ENCODE measurements at regions not wholly inside any gene's neighbourhood (a gene's known extent, or its start where the extent isn't known, plus 50 kb on each side); places are given as distances from the start of the nearest gene placed in this dataset.

- DNase-seq (no peak), ATAC-seq (no peak)
- Mint-ChIP-seq H3K27ac (no peak overlapping the region), H3K27me3 (peaks cover 0 to 22% (median 6%) of the 10 kb centered on the region in 5 donors), H3K9me3 (peaks cover 0 to 12% (median 0%) of the 10 kb centered on the region in 9 donors), H3K4me1 (no peaks in the 10 kb centered on the region), H3K36me3 (peaks cover 0 to 4% (median 0%) of the 10 kb centered on the region in 3 donors), H3K4me3 (no peak overlapping the region)
- POLR2A ChIA-PET = no interaction called here
These were observed 288.9 kb upstream of the CDH4 start for GRCh38 chr20:60963146-60963545.

GRCh38 chr20:60964911-60965310, 287.1 kb upstream of the CDH4 start:
- POLR2A ChIA-PET = no interaction called here
- DNase-seq (no peak), ATAC-seq (no peak)
- Mint-ChIP-seq H3K9me3 (peaks cover 0 to 12% (median 0%) of the 10 kb centered on the region in 9 donors), H3K4me1 (no peaks in the 10 kb centered on the region), H3K36me3 (peaks cover 0 to 4% (median 0%) of the 10 kb centered on the region in 3 donors), H3K27me3 (peaks cover 0 to 28% (median 7%) of the 10 kb centered on the region in 5 donors), H3K4me3 (no peak overlapping the region), H3K27ac (no peak overlapping the region)

- no peaks in the 10 kb centered on the region for H3K4me1 Mint-ChIP-seq
- no peak overlapping the region for H3K27ac Mint-ChIP-seq
- no peak for DNase-seq
- no peak for ATAC-seq
- peaks cover 0 to 4% (median 0%) of the 10 kb centered on the region in 3 donors for H3K36me3 Mint-ChIP-seq
- no peak overlapping the region for H3K4me3 Mint-ChIP-seq
- POLR2A ChIA-PET = no interaction called here
- peaks cover 0 to 24% (median 2%) of the 10 kb centered on the region in 5 donors for H3K27me3 Mint-ChIP-seq
- peaks cover 0 to 9% (median 0%) of the 10 kb centered on the region in 9 donors for H3K9me3 Mint-ChIP-seq
These were observed 286.0 kb upstream of the CDH4 start for GRCh38 chr20:60966031-60966430.

GRCh38 chr20:60966766-60967165, 285.3 kb upstream of the CDH4 start:
- ATAC-seq (no peak), DNase-seq (no peak)
- Mint-ChIP-seq H3K4me1 (no peaks in the 10 kb centered on the region), H3K27ac (no peak overlapping the region), H3K36me3 (peaks cover 0 to 4% (median 0%) of the 10 kb centered on the region in 3 donors), H3K27me3 (peaks cover 0 to 19% (median under 1%) of the 10 kb centered on the region in 5 donors), H3K4me3 (no peak overlapping the region), H3K9me3 (peaks cover 0 to 9% (median 0%) of the 10 kb centered on the region in 9 donors)
- POLR2A ChIA-PET = no interaction called here

- Mint-ChIP-seq H3K4me3 (no peak overlapping the region), H3K4me1 (no peaks in the 10 kb centered on the region), H3K27ac (no peak overlapping the region), H3K36me3 (peaks cover 0 to 4% (median 0%) of the 10 kb centered on the region in 3 donors), H3K9me3 (peaks cover 0 to 9% (median 0%) of the 10 kb centered on the region in 9 donors), H3K27me3 (peaks cover 0 to 19% (median 0%) of the 10 kb centered on the region in 5 donors)
- POLR2A ChIA-PET = no interaction called here
- DNase-seq = no peak
- ATAC-seq = no peak
These were observed 284.4 kb upstream of the CDH4 start for GRCh38 chr20:60967431-60968316.

- ATAC-seq = no peak
- H3K27me3 Mint-ChIP-seq = peaks cover 0 to 19% (median 0%) of the 10 kb centered on the region in 5 donors
- no peak for DNase-seq
- peaks cover 0 to 9% (median 0%) of the 10 kb centered on the region in 9 donors for H3K9me3 Mint-ChIP-seq
- H3K4me1 Mint-ChIP-seq = no peaks in the 10 kb centered on the region
- H3K36me3 Mint-ChIP-seq = peaks cover 0 to 4% (median 0%) of the 10 kb centered on the region in 3 donors
- H3K27ac Mint-ChIP-seq = no peak overlapping the region
- POLR2A ChIA-PET = no interaction called here
- H3K4me3 Mint-ChIP-seq = no peak overlapping the region
These were observed 283.0 kb upstream of the CDH4 start for GRCh38 chr20:60968853-60969720.

GRCh38 chr20:60970601-60971000, 281.5 kb upstream of the CDH4 start:
- no peak for DNase-seq
- Mint-ChIP-seq H3K9me3 (peaks cover 0 to 9% (median 0%) of the 10 kb centered on the region in 9 donors), H3K27ac (no peak overlapping the region), H3K4me1 (no peaks in the 10 kb centered on the region), H3K27me3 (peaks cover 0 to 16% (median 2%) of the 10 kb centered on the region in 5 donors), H3K4me3 (no peak overlapping the region), H3K36me3 (peaks cover 0 to 4% (median 0%) of the 10 kb centered on the region in 3 donors)
- no peak for ATAC-seq
- POLR2A ChIA-PET = no interaction called here

- Mint-ChIP-seq H3K4me1 (no peaks in the 10 kb centered on the region), H3K27ac (no peak overlapping the region), H3K9me3 (peaks cover 0 to 3% (median under 1%) of the 10 kb centered on the region in 9 donors), H3K27me3 (peaks cover 0 to 16% (median 0%) of the 10 kb centered on the region in 5 donors), H3K4me3 (no peak overlapping the region), H3K36me3 (no peaks in the 10 kb centered on the region)
- DNase-seq (no peak), ATAC-seq (no peak)
- POLR2A ChIA-PET = no interaction called here
These were observed 278.0 kb upstream of the CDH4 start for GRCh38 chr20:60974022-60974421.

GRCh38 chr20:60974441-60974945, 277.6 kb upstream of the CDH4 start:
- Mint-ChIP-seq H3K4me3 (no peak overlapping the region), H3K36me3 (peaks cover 0 to 4% (median 0%) of the 10 kb centered on the region in 3 donors), H3K27me3 (peaks cover 0 to 16% (median 0%) of the 10 kb centered on the region in 5 donors), H3K9me3 (peaks cover 0 to 8% (median 5%) of the 10 kb centered on the region in 9 donors), H3K27ac (no peak overlapping the region), H3K4me1 (no peaks in the 10 kb centered on the region)
- ATAC-seq (no peak), DNase-seq (no peak)
- POLR2A ChIA-PET = no interaction called here

- ATAC-seq = no peak
- H3K4me1 Mint-ChIP-seq = no peaks in the 10 kb centered on the region
These were observed 275.9 kb upstream of the CDH4 start for GRCh38 chr20:60976139-60976538.

GRCh38 chr20:60976913-60977312, 275.1 kb upstream of the CDH4 start:
- Mint-ChIP-seq H3K4me1 (no peaks in the 10 kb centered on the region), H3K36me3 (peaks cover 0 to 10% (median 0%) of the 10 kb centered on the region in 3 donors), H3K9me3 (peaks cover 4 to 23% (median 15%) of the 10 kb centered on the region in 9 donors), H3K27me3 (peaks cover 0 to 16% (median 2%) of the 10 kb centered on the region in 5 donors), H3K27ac (no peak overlapping the region), H3K4me3 (no peak overlapping the region)
- DNase-seq (no peak), ATAC-seq (no peak)
- POLR2A ChIA-PET = no interaction called here

More at GRCh38 chr20:60976139-60976538, 275.9 kb upstream of the CDH4 start:
- Mint-ChIP-seq H3K27ac (no peak overlapping the region), H3K36me3 (peaks cover 0 to 10% (median 0%) of the 10 kb centered on the region in 3 donors), H3K9me3 (peaks cover 4 to 23% (median 15%) of the 10 kb centered on the region in 9 donors), H3K4me3 (no peak overlapping the region), H3K27me3 (peaks cover 0 to 16% (median 2%) of the 10 kb centered on the region in 5 donors)
- POLR2A ChIA-PET = no interaction called here
- DNase-seq = no peak

- Mint-ChIP-seq H3K36me3 (peaks cover 0 to 10% (median 0%) of the 10 kb centered on the region in 3 donors), H3K9me3 (peaks cover 4 to 23% (median 15%) of the 10 kb centered on the region in 9 donors), H3K27ac (no peak overlapping the region), H3K4me1 (no peaks in the 10 kb centered on the region), H3K27me3 (peaks cover 0 to 16% (median 2%) of the 10 kb centered on the region in 5 donors), H3K4me3 (no peak overlapping the region)
- DNase-seq = no peak
- POLR2A ChIA-PET = no interaction called here
- no peak for ATAC-seq
These were observed 274.2 kb upstream of the CDH4 start for GRCh38 chr20:60977901-60978300.
